GM15510 (cell line): ENCODE measurements at regions not wholly inside any gene's neighbourhood (a gene's known extent, or its start where the extent isn't known, plus 50 kb on each side); places are given as distances from the start of the nearest gene placed in this dataset.

Experiments used
- POLR2A ChIP-seq: IDR thresholded peaks from 3 replicates; pipeline ENCODE4 v1.6.1; 2011; ENCODE audit warnings: borderline replicate concordance; ENCODE audit not compliant: insufficient read length; ENCODE audit errors: extremely low read depth

DNA sequence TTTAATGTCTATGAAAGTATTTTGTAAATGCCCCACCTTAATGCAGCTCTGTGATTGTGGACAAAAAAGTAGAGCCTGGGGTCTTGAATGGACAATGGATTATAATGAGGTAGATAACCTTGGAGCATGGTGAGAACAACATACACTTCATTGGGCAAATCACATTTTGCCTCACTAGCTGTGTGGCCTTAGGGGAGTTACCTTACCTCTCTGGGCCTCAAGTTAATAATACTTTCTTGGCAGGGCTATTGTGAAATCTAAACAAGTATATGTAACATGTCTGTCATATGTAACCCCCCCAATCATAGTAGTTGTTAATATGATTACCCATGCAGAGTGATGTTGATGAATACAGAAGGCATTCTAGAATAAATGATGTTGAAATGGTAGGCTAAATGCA lies 213.6 kb upstream of the ANKRD55 start:
- TF ChIP-seq POLR2A = no peak

DNA sequence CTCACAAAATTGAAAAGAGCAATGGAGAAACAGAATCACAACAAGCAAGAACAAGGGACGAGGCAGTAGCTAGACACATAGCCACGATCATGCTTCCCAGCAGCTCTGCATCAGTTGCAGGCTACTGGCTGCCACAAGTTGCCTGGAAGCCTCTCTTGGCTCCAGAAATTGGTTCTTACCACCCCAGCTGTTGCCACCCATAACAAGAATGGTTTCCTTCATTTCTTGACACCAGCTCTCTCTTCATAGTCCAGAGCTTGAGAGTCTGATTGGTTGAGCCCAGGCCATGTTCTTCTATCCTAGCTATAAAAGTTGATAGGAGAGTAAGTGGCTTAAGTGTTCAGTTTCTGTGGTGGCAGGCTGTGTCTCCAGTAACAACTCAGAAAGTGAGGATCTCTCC lies 210.7 kb upstream of the ANKRD55 start:
- no peak for TF ChIP-seq POLR2A

DNA sequence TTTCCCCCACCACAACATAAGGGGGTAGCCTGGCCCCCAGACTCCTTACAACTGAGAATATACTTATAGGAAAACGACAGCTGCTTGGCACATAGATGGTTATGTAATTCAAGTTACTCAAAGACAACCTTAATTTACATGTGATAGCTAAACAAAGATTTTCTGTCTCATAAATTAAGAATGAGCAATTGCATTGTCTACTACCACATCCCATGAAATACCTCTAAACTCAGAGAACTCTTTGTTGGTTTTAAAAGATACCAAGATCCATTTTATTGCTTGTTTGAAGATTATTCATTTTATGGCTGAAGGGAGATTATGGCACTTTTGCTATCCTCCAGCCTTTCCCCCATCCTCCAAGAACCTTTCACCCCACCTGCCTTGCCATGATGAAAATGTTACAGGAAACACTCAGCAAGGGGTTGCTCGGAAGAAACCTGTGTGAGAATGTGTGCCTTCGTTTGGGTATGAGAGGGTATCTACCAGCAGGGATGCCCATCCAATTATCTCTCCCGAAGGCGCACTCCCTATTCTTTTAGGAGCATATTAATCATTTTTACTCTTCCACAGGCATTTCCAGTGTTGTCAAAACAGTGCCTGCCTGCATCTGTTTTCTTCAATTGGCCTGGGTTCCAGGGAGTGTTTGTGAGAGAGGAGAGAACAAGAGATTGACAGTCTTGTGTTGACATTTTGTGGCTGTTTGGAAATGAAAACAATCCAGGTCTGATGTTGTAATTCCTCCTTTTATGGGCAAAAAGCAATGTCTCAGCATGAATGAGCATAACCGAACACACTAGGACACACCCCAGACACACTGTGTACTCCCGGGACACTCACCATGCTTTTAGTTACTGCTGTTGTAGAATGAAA lies 208.0 kb upstream of the ANKRD55 start:
- TF ChIP-seq POLR2A = no peak

DNA sequence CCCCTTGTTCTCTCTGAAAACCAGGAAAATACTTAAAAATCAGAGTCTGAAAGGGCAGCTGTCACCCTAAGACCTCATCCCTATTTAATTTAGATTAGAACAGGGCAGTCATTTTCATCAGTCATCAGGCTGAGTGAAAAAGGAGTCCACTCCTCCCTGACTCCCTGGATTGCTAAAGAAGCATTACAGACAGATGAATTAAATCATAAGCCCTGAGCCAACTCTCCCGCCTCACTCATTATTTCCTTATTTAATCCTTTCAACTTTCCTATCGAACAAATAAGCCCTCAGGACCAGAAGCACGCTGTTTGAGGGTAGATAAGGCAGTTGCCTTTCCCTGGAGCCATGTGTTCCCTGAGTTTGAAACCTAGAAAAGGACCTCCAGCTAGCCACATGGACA lies 201.9 kb upstream of the ANKRD55 start:
- TF ChIP-seq POLR2A = no peak

DNA sequence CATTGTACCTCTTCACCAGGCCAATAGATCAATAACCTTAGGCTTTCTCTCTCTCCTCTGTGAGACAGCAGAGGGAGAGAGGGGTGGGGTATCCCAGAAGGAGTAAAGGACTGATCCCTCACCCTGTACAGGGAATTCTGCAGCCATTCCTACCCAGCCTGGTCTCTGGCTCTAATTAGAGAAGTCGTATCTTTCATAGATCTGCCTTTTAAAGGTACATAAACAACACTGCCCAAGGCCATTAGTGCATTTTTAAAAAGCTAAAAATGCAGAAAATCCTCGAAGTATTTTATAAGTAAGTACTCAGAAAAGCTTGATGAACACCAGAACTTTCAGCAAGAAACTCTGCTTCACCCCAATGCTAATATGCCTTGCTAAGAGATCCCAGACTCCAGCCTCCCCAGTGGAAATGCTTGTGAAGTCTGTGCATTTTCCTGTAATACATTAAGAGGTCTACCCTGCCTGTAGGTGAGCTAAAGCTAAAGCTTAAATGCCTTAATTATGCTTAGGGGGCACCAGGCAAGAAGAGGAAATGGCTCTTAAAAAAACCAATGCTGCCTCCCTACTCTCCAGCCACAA lies 200.0 kb upstream of the ANKRD55 start:
- TF ChIP-seq POLR2A = no peak

DNA sequence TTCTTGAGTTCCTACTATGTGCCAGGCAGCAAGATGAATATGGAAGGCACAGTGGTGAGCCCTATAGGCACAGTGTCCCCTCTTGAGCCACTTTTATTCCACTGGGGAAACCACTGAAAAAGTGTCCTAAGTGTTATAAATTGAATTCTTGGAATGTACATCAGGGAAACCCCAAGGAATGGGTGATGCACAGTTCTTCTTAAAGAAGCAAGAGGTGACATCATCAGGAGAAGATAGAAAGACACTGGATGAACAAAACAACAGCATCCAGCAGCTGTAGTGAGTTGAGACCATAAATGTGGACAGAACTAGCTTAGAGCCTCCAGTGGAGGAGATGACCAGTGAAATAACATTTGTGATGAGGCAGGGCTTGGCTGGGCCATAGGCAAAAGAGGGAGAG lies 199.2 kb upstream of the ANKRD55 start:
- TF ChIP-seq POLR2A = no peak

DNA sequence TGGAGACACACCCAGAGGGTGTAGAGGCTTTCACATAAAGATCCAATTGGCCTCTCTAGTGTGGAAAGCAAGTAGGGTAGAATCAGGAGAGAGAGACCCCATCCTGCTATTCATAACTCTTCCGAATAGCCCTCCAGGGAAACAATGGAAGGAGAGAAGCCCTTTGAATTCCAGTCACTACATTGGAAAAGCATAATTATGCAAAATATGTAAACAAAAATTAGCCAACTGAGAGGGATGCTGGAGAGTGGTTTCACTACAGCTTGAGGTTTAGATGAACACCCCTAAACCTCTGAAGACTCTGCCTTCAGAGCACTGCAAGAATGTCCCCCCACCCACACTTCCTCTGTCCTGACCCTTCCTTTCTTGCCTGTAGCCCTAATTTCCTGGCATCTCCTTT lies 197.3 kb upstream of the ANKRD55 start:
- no peak for TF ChIP-seq POLR2A

DNA sequence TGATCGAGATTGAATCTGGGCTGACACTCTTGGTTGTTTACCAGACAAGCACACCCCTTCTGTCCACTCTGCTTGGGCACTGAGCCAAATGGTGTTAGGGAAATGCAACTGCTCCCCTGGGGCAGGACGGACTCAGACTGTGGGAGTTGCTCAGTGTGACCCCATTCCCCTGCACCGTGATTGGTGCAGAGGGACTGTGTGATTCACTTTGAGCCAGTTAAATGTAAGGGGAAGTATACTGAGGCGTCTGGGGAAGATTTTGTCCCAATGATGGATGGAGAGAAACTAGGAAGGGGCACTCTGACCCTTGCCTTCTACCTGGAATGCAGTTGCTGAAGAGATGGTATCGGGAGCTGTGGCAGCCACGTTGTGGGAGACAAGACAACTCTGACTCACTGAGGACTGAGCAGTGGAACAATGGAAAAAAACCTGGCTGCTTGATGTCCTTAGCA lies 196.0 kb upstream of the ANKRD55 start:
- no peak for TF ChIP-seq POLR2A

DNA sequence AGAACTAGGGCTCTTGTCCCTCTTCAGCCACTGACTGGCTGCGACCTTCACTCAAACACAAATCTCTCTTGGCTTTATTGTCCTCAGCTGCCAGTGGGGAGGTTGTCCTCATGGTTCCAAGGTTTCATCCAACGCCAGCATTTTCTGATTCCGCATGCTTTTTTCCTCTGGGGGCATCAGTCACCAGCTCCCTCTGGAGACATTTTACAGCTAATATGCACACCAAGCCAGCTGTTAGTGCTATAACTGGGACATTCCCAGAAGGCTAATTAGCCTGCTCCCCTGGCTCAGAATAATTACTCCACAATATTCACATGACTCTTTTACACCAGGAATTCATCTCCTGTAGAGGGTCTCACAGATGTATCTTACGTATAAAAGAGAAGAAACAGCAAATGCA lies 193.6 kb upstream of the ANKRD55 start:
- no peak for TF ChIP-seq POLR2A

DNA sequence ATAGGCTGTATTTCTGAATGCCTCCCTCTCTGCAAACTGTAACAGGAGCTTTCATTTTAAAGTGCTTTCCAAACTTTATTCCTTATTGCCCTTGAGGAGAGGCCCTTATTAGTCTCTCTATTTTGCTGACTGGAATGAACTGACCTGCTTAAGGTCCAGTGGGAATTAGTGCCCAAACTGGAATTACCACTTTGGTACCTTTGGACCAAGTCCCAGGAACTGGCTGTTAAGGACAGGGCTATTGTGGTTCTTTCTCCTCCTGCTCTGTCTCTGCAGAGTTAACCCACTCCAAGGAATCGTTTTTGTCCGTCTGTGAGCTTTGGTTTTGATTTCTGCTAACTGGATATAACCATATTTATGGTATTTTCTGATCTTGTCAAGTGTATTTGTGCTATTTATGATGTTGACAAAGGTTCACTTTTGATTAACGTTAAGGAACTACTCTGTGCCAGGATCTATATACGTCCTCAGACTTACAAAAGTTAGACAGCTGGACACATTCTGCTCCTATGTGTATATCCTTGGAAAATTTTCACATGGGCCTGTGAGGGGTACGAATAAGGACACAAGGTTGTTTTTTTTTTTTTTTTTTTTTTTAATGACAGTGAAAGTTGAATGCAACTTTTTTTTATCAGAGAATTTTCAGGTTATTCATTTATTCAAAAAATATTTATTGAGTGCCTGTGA lies 189.1 kb upstream of the ANKRD55 start:
- no peak for TF ChIP-seq POLR2A

DNA sequence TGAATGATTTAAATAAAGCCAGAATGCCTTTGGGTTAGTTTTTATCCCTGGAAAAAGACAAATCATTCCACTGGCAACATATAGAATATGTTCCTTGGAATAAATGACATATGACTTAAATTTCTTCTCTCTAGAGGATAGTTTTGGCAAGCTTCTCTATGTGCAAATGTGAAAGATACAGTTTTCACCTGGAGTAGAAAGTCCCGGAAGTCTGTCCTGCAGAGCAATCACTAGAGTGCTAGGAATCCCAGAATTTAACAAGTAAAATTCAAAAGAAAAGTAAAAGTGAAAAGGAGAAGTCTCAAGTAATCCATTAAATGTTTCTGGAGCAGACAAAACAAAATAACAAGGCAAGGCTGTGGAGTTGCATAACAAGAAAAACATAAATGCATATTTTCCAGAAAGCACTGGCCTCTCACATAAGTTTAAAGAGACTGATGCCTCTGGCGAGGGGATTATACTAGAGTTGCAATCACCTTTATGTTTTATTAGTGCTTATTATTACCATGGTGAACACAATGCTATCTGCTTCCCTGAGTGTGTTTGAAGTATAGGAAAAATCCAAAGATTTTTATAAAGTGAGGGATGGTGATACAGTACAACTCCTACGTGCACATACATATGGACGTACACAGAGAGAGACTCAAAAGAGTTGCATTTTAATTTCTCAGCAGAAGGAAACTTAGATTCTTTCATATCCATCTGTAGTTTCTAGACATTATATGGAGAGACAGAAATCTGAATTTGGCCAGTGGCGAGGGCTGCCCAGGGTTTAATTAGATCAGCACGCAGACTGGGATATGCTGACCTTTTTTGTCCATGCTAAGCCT lies 188.3 kb upstream of the ANKRD55 start:
- no peak for TF ChIP-seq POLR2A

DNA sequence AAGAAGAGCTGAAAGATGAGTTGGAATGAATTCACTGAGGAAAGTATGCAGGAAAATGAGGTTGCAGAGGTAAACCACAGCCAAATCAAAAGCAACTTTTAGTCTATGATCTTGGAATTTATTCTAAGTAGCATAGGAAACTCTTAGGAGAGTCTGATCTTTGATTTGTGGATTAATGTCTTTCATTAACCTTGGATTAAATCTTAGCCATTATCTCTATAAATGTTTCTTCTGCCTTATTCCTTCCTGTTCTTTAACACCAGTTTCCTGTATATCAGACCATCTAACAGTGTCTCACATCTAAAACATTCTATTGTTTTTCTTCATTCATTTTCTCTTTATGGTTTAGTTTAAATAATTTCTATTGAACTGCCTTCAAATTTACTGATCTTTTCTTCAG lies 187.2 kb upstream of the ANKRD55 start:
- TF ChIP-seq POLR2A = no peak

DNA sequence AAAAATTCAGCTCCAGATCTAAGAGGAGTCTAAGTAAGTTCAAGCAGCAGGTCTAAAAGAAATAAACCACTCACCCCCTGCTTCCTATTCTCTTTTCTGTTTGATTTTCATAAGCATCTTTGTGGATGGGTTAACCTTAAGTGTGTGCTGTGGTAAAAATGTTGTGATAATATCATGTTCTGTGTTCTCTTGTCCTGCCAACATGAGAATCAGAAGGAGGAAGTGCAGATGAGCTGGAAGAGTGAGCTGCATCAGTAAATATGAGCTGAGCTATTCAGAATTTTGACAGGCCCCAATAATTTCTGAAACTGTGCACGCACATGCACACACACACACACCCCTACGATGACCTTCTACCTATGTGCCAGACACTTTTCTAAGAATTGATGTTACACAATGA lies 186.5 kb upstream of the ANKRD55 start:
- no peak for TF ChIP-seq POLR2A

DNA sequence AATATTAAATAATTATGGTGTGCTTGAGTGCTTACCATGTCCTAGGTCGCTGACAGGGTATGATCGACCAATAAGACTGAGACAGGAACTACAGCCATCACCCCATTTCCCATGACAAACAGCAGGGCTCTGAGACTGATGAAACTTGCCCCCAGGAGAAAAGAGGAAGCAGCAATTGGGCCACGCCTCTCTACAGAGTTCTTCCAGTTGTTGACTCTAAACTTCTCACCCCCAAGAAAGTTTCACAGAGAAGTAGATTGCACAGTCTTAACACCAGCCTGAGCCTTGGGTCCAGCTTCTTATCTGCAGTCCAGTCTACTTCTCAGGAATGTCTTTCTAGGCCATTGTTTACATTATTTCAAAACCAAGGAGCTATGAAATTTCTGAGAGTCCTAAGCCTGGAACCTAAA lies 182.2 kb upstream of the ANKRD55 start:
- peak; percentile 31 for TF ChIP-seq POLR2A

DNA sequence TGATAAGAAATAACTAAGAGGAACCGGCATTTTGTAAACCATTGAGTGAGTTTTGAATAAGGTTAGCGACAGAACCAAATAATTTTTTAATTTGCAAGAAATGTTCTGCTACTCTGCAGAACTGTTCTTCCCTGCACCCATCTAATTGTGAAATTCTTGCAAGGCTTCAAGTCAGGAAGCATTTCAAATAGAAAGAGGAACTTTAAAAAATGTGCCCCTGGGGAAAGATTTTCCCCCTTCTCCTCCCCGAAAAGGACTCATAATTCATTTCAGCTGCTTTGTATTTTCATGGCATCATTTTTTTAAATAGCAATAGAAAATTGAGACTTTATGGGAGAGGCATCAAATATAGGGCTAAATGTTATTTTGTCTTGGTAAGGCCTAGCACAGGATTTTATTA lies 180.9 kb upstream of the ANKRD55 start:
- TF ChIP-seq POLR2A = no peak
